Activated T-cell treated with anti-CD3 and anti-CD28 coated beads, Interleukin-2, amount 50 U/mL, for 48 hours (primary cell): ENCODE measurements at regions not wholly inside any gene's neighbourhood (a gene's known extent, or its start where the extent isn't known, plus 50 kb on each side); places are given as distances from the start of the nearest gene placed in this dataset.
"Not testable (repeated sequence)": the region's sequence is repeated elsewhere in the genome, so short reads cannot be mapped to it uniquely, and the experiment has no call there.

Experiments used
- DNase-seq, 2 experiments: peaks; one replicate each; pipeline ENCODE4 v3.0.0-alpha.2; 2020

DNA sequence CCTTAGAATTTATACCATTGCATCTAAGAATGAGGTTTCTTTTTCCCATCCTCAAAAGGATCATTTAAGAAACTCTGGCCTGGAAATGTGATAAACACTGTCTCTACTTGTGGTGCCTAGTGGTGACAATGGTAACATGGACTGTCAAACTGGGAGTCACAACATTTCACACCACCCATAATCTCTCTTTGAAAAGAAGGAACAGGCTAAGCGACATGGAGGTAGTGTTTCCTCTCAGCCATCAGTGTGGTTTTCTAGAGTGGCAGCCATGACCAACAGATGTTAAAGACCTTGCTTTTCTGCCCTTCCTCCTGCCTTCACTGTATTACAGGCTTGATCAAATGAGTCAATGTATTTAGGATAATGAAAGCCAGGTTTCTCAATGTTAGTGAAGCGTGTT lies 283.1 kb upstream of the STAC start:
- no peak for DNase-seq

DNA sequence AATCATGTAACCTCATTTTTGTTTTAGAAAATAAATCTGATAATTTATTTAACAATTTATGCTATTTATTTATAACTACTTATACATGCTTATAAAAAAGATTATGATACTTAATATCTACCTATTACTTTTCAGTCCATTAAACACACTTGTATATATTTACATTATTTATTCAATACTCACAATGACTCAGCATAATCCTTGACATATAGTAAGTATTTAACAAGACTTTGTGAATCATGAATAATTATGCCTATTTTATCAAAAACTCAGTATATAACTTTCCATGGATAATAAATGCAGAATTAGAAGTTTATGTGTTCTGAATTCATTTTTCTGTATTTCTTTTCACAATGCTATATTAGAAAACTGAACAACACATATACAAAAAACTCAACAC lies 266.0 kb upstream of the STAC start:
- DNase-seq, result no peak

DNA sequence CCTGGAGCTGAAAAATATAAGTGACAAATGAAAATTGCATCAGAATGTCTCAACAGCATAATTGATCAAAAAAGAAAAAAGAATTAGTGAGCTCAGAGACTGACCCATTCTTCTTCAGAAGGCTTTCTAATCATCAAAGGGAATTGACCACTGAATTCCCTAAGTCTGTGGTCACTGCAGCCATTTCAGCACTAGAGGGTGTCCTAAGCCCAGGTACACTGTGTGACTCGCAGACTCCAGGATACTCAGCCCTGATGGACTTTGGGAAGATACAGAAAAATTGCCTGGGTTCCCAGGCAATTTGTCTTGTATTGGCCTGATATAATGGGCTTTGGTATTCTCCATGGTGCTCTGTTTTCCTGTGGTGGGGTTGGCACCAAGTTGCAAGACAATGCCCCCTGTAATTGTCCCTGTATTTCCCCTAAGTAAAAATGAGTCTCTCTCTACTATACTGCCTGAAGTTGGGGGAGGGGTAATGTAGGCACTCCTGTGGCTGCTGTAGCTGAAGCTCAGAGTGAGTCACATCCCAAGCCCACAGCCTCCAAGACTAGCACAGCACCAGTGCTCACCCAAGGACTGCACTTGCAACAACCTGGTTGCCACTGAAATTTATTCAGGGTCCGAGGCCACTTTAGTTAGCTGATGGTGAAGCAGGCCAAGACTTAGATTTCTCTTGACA lies 256.0 kb upstream of the STAC start:
- no peak for DNase-seq

DNA sequence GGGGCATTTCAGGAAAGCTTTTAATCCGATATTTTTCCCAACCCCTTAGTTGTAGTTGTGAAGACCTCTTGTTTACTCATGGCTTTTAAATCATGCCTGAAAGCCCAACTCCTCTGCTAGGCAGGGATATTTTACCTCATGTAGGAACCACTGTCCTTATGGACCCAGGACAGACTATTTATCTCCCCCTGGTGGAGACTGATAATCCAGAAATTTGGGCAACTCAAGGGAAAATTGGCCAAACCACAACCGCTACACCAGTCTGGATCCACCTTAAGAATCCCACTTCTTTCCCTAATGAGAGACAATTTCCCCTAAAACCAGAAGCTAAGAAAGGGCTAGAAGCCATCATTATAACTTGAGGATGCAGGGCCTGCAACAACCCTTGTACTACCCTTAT lies 248.1 kb upstream of the STAC start:
- DNase-seq, result no peak

DNA sequence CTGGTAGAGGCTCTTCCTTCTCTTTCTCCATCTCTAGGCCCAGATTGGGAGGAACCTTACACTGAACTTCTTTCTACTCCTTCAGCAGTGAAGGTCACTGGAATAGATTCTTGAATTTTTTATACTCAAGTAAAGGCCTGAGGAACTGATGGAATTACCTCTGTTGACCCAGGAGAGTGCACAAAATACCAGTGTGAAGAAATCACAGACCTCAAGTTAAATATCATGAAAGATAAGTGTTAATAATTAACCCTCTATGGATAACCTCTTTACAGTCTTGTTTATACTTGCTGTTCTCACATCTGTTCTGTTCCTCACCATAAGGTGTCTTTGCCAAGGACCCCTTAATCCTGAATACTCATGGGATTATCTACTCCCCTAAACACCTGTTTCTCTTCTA lies 244.4 kb upstream of the STAC start:
- DNase-seq, result no peak

DNA sequence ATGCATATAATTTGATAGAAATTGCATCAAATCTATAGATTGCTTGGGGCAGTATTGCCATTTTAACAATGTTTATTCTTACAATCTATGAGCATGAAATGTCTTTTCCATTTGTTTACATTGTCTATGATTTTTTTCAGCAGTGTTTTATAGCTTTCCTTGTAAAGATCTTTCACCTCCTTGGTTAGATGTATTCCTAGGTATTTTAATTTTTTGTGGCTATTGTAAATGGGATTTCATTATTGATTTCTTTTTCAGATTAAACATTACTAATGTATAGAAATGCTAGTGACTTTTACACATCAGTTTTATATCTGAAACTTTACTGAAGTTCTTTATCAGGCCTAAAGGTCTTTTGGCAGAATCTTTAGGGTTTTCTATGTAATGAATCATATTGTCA lies 237.6 kb upstream of the STAC start:
- DNase-seq, result no peak

DNA sequence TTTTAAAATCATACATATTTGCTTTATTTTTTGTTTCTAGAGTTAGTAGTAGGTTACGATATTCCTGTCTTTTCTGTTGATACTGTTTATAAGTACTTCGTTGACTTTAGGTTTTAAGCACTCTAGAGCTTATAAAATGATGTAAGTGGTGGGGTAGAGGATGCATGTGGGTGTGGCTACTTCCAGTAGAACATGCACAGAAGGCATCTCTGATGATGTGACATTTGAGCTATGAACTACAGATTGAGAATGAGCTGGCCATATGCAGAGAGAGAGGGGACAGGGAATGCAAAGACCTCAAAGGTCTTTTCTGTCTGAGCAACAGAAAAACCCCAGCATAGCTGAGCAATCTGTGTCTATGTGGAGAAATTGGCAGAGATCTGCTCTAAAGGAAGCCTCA lies 233.9 kb upstream of the STAC start:
- DNase-seq, result no peak

DNA sequence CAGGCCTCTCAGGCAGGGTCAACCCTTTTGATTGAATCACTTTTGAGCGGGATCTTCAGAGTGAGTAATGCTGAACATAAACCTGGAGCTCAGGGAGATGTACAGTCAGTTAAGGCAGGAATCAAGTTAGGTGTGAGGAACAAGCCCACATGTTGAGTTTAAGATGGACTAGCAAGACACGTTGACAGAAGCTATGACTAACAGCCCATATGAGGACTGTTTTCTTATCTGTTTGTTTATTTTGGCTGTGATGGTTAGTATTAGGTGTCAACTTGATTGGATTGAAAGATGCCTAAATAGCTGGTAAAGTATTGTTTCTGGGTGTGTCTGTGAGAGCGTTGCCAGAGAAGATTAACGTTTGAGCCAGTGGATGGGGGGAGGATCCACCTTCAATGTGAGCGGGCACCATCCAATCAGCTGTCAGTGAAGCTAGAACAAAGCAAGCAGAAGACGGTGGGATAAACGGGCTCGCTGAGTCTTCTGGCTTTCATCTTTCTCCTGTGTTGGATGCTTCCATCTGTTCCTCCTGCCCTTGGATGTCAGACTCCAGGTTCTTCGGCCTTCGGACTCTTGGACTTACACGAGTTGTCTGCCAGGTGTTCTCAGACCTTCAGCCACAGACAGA lies 232.3 kb upstream of the STAC start:
- no peak for DNase-seq

DNA sequence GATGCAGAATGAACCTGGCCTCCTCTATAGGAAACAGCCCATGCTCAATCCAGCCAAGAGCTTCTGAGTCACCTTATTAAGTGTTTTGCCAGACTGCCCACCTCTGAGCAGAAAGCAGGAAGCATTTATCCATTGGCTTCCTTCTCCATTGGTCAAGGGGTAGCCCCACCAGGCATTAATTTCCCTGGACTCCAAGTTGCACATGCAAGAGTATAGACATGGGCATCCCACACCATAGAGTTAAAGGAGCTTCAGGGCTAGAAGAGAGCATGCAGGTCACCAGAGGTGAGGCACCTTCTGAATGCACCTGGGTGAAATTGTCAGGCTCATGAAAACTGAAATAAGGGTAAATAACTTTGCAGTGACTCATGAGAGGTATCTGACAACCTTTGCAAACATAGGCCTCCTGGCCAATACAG lies 230.8 kb upstream of the STAC start:
- no peak for DNase-seq

DNA sequence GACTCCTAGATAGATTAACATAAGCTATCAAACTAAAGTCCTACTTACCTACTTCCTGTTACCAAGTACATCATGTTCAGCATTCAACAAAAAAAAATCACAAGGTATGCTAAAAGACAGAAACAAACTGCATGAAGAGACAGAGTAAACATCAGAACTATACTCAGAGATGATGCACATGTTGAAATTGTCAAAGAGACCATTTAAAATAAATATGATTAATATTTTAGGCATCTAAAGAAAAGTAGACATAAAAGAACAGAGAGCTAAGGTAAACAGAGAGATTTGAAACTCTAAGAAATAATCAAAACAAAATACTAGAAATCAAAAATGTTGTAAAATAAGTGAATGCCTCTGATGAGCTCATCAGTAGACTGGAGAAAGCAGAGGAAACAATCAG lies 224.8 kb upstream of the STAC start:
- no peak for DNase-seq

DNA sequence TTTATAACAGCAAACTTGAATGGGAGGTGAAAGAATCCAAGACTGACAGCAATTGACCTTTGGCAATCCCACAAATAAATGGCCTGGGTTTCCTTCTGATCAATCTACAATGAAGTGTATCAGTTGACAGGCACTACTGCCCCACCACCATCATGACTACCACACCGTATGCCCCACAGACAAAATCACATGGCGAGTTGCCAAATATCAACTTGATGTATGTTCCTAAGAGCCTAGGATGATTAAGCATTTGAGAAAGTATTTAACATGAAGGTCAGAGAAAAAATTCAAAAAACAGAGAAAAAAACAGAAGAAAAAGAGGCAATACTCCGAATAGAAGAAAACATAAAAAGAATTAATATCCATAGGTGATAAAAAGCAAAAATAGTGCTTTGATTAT lies 215.9 kb upstream of the STAC start:
- no peak for DNase-seq

DNA sequence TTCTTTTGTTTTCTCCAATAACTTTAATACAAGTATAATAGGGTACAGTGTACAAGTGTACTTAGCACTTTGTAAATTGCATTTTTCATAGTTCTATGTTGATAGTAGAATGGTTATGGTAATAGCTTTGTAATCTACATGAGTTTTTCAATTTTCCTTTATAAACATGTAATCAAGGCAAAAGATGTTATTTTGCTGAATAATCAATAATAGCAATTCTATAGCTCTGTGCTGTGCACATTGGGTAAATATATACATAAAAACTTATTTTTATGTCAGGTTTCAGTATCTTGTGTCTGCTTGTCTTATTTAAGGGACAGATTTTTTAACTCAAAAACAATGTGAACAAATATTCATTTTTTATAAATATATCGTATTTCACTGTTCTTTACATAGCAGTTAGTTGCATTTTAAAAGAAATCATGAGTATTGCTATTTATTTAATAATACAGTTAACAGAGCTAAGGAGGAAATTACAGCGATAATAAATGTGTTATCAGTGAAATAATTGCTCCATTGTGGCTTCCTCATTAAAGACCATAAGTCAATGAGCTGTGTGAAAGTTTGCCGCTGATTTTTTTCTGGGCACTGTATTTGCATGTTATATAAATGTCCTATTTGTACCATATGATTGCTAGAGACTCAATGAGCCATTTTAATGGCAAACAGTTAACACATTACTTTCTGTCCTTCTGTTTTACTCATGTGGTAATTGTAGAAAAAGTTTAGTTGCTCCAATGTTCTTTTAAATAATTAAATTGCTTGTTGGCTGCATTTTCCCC lies 214.6 kb upstream of the STAC start:
- no peak for DNase-seq

DNA sequence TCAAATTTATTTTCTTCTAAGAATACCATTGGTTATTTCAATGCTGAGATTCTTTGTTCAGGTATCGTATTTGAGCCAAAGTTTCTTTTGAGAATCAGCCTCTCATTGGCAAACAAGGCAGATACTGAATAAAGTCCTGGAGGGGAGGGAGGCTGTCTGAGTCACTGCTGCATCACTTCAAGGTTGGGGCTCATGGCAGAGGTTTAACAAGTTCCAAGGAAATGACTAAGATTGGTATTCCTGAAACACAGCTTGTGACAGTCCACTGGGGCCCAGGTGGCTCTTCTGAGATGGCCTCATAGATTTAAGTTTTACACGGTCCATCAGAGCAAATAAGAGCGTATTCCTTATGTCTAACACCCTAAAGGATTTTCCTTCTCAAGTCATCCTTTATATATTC lies 213.8 kb upstream of the STAC start:
- no peak for DNase-seq

DNA sequence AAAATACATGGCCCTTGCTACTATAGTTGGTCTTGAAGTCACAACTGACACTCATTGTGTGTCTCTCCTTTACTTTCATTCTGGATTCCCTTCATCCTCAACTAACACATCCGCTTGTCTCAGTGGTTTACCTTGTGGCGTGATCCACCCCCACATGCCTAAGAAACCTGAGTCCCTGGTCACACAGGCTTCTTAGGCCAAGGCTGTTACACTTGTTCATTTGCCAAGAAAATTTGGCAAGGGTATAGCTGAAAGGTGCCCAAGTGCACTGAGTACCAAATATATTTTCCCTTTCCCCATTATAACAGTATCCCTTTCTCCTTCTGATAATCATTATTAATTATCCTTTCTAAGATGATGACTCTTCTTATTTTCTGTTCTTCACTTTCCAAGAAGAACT lies 207.6 kb upstream of the STAC start:
- no peak for DNase-seq

DNA sequence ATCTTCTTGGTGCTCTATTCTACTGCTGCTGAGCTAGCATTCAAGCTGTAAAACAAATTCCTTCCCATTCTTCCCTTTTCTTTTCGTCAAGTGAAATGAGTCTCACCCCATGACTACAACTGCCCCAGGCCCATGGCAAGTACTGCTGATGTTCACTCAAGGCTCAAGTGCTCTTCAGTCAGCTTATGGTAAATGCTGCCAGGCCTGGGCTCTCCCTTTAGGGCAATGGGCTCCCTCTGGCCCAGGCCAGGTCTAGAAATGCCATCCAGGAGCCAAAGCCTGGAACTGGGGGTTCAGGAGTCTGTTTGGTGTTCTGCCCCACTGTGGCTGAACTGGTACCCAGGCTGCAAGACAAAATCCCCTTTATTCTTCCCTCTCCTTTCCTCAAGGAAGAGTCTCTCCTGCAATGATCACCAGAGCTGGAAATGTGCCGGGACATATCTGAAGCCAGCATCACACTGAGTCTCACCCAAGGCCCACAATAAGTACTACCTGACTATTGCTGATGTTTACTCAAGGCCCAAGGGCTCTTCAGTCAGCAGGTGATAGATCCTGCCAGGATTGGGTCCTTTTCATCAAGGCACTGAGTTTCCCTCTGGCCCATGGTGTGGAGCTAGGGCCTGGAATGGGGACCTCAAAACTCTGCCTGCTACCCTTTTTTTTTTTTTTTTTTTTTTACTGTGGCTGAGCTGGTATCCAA lies 205.0 kb upstream of the STAC start:
- no peak for DNase-seq

DNA sequence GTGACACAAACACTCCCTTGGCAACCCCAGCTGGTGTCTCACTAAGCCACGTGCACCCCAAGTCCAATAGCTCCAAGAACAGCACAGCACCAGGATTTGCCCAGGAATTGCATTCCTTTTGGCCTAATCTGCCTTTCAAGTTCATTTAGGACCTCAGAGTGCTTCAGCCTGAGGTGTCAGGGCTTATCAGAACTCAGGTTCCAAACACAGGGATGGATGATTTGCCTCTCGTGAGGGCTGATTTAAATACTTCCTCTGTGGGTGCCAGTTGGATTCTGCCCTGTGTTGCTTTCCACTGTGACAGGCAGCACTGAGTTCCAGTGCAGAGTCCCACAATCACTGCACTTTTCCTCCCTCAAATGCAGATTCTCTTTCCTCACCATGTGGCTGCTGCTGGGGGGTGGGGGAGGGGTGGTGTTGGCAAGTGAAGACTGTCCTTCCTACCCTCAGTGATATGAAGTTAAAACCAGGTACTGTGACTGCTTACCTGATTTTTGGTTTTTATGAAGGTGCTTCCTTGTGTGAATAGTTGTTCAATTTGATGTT lies 204.3 kb upstream of the STAC start:
- no peak for DNase-seq

DNA sequence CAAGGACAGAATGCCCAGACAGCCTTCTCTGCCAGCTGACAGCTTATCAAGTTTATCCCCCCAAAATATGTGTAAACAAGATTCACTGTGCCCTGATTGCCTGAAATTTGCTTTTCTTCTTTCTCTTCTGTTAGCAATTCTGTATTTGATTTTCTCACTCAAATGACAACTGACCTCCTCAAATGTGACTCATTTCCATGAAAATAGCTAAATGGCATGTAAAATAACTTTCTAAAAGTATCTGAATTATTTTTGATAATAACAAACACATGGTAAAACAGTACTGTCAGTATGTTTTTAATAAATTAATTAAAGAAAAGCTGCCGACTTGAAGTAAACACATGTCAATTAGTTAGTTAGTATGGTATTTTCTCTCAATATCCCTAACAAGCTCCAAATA lies 202.3 kb upstream of the STAC start:
- DNase-seq, result no peak

DNA sequence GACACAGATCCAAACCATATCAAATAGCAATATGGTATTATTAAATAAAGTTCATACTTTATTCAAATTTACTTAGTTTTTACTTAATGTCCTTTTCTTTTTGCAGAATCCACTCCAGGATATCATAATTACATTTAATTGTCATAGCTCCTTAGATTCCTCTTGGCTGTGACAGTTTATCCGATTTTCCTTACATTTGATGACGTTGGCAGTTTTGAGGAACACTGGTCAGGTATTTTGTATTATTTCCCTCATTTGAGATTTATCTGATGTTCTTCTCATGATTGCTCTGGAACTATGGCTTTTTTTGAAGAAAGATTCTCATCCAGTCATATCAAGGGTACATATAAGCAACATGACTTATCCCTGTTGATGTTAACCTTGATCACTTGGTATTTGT lies 198.3 kb upstream of the STAC start:
- no peak for DNase-seq

DNA sequence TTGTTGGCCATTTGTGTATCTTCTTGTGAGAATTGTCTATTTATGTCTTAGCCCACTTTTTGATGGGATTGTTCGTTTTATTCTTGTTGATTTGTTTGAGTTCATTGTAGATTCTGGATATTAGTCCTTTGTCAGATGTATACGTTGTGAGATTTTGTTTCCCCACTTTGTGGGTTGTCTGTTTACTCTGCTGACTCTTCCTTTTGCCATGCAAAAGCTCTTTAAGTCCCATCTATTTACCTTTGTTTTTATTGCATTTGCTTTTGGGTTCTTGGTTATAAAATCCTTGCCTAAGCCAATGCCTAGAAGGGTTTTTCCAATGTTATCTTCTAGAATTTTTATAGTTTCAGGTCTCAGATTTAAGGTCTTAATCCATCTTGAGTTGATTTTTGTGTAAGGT lies 193.1 kb upstream of the STAC start:
- not testable (repeated sequence) for DNase-seq

DNA sequence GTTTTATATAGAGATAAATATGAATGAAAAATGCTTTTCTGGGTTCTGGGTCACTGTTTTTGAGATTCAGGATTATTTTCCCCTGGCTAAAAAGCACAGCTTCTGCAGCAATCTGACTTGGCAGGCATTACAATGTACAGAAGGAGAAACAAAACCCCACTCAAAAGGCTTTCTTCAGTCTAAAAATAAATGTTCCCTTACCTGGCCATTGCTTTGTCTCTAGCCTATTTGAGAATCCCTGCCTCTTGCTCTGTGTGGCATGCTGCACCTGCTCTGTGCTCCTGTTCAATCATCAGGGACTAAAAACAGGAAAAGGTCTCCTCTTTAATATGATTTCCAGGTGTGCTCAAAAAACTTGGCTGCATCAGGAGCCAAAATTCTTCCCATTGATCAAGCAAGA lies 187.4 kb upstream of the STAC start:
- no peak for DNase-seq

DNA sequence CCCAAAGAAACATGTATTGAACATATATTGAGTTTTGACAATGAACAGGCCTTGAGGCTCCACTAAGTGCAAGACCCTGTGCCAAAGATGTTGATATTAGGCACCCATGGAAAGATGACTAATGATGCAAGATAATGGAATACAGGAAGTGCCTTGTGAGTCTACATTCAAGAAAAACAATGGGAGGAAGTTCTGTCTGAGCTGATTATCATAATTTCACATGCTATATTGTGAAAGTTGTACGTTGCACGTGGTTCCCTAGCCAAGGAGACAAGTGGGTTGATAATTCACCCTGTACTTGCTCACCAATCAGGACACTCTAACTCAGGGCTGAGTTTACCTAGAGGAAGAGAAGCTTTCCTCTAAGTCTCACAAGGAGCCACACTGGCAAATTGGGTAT lies 186.9 kb upstream of the STAC start:
- DNase-seq, result no peak

DNA sequence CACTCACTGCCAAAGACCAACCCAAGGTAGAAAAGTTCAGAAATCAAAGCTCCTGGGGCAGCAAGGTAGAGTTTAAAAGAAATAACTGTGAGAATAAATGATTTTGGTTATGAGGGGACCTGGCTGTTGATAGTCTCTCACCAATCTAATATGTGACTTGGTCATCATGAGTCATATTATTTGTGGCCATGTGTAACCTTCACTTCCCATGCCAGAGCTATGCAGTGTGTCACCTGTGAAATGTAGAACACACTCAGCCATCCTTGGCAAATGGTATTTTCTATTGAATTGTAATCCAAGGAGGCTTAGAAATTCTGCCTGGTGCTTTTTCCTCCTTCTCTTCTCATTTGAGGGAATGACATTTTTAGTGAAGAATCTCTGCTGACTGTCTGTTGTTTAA lies 184.2 kb upstream of the STAC start:
- DNase-seq, result no peak

DNA sequence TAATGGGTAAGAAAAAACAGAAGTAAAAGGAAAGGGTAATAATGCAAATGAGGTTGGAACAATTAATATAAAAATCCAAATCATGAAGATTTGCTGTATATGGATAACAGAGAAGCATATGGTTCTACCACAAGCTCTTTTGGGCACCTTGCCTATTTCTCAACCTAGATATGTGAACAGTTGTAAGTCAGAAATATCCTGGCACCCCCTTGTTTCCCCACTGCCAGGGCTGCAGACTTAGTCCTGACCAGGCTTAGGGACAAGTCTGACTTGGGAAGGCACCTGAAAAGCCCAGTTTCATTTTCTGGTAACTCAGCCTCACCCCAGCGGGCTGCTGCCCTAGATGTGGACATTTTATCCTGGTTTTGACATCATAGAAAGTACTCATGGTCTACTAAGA lies 183.2 kb upstream of the STAC start:
- no peak for DNase-seq

DNA sequence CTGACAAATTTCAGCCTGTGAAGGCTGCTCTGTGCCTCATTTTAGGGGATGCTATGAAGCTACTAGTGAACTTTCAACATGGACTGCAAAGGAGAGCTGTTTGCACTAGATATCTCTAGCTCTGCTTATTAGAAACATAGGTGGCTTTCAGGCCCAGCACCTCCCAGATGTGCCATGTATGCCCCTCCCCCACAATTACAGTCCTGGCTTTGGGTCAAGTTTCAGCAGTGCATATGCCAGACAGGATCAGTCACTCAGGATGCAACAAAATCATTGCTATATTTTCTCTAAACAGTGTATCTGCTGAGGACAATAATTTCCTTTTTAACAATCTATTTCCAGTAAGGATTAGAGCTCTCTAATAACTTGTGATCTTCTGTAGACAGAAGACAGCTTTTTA lies 178.8 kb upstream of the STAC start:
- DNase-seq, result no peak
